Thyroid gland (tissue), 4 donors: ENCODE measurements at regions not wholly inside any gene's neighbourhood (a gene's known extent, or its start where the extent isn't known, plus 50 kb on each side); places are given as distances from the start of the nearest gene placed in this dataset.
"Not testable (repeated sequence)": the region's sequence is repeated elsewhere in the genome, so short reads cannot be mapped to it uniquely, and the experiment has no call there.

ENCODE experiments used
- DNase-seq, 2 donors: peaks; one replicate each; pipeline ENCODE4 v3.0.0-alpha.2; 2019
- H3K27ac ChIP-seq, 3 donors: fragments of 200-600 bp; sonication (generic); 1 replicate in 2 of 3; 2 replicates in 1 of 3; pipeline ENCODE4 v1.5.1; 2016 to 2019; ENCODE audit warnings: mild to moderate bottlenecking in 1 of 3, moderate library complexity in 1 of 3
- H3K27me3 ChIP-seq: fragments of 200-600 bp; sonication (generic); one replicate; pipeline ENCODE4 v1.5.1; 2019
- H3K36me3 ChIP-seq, 2 donors: fragments of 200-600 bp; sonication (generic); one replicate each; pipeline ENCODE4 v1.5.1; 2016 to 2019
- H3K4me1 ChIP-seq, 2 donors: fragments of 200-600 bp; sonication (generic); one replicate each; pipeline ENCODE4 v1.5.1; 2017 to 2019
- H3K4me3 ChIP-seq, 3 donors: fragments of 200-600 bp; sonication (generic); replicated peaks in 1 of 3; 1 replicate in 2 of 3; 2 replicates in 1 of 3; pipeline ENCODE4 v1.5.1; 2016; ENCODE audit warnings: mild to moderate bottlenecking in 1 of 3
- H3K9me3 ChIP-seq: fragments of 200-600 bp; sonication (generic); one replicate; pipeline ENCODE4 v1.5.1; 2017
- CTCF ChIP-seq, 6 experiments: fragments of 200-600 bp in 3 of 6; fragments of 450-650 bp in 3 of 6; sonication (generic) in 3 of 6; IDR thresholded peaks; one replicate each; pipeline ENCODE4 v1.5.1; 2016 to 2019; ENCODE audit warnings: antibody characterized with exemption in 6 of 6, mild to moderate bottlenecking in 2 of 6, inconsistent platforms in 1 of 6, moderate library complexity in 1 of 6
- POLR2A ChIP-seq, 2 donors: fragments of 450-650 bp; IDR thresholded peaks; one replicate each; pipeline ENCODE4 v1.6.1; 2017; ENCODE audit warnings: antibody characterized with exemption in 2 of 2, mild to moderate bottlenecking in 2 of 2, moderate library complexity in 1 of 2
- WGBS, 2 donors: methylation state at CpG; one replicate each; pipeline ENCODE4 v1.1.5; 2017; 5-methylcytosine and 5-hydroxymethylcytosine counted together
- intact Hi-C: fragments of 100-400 bp; cut with DNase I; formaldehyde crosslinking; loops from one replicate; pipeline ENCODE4 v1.15.1; 2023

DNA sequence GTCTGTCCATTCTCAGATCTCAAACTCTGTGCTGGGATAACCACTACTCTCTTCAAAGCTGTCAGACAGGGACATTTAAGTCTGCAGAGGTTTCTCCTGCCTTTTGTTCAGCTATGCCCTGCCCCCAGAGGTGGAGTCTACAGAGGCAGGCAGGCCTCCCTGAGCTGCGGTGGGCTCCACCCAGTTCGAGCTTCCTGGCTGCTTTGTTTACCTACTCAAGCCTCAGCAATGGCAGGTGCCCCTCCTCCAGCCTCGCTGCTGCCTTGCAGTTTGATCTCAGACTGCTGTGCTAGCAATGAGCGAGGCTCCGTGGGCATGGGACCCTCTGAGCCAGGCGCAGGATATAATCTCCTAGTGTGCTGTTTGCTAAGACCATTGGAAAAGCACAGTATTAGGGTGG is 53.1 kb upstream of the HUNK start:
- 89 to 100% methylated on average over 5 to 6 of the region's 6 CpGs for WGBS, 2 donors
- intact Hi-C loops, H3K36me3 ChIP-seq, H3K27me3 ChIP-seq, H3K4me3 ChIP-seq, H3K4me1 ChIP-seq, DNase-seq, H3K27ac ChIP-seq, H3K9me3 ChIP-seq: not testable (repeated sequence)

DNA sequence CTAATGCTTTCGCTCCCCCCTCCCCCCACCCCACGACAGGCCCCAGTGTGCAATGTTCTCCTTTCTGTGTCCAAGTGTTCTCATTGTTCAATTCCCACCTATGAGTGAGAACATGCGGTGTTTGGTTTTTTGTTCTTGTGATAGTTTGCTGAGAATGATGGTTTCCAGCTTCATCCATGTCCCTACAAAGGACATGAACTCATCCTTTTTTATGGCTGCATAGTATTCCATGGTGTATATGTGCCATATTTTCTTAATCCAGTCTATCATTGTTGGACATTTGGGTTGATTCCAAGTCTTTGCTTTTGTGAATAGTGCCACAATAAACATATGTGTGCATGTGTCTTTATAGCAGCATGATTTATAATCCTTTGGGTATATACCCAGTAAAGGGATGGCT is 58.5 kb upstream of the HUNK start:
- H3K9me3 ChIP-seq, H3K27me3 ChIP-seq, intact Hi-C loops, H3K4me3 ChIP-seq, H3K4me1 ChIP-seq, H3K36me3 ChIP-seq, H3K27ac ChIP-seq, DNase-seq: not testable (repeated sequence)
- 90 to 92% methylated on average over 3 of the region's 3 CpGs for WGBS, 2 donors

DNA sequence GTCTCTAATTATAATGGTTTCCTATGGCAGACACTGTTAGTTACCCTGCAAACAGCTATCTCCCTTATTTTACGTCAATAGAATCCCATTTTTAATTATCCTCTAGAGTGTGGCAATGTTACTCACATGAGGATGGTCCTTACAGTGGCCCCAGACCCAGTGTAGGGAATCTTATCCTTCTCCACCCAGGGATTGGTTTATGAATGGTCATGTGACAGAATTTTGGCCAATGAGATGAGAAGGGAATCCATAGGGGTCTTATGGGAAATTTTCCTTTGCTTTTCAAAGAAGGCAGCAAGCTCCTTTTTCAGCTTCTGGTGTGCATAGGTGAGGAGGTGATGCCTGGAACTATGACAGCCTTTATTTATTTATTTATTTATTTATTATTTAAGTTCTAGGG is 59.0 kb upstream of the HUNK start:
- no peak for DNase-seq
- intact Hi-C loops, result no loop called here

GRCh38 chr21:31804008-31804394 is 68.8 kb upstream of the HUNK start:
- Histone ChIP-seq H3K36me3 (no peaks in the 10 kb centered on the region), H3K27me3 (no peaks in the 10 kb centered on the region), H3K9me3 (no peaks in the 10 kb centered on the region), H3K4me1 (no peaks in the 10 kb centered on the region), H3K27ac (no peak overlapping the region), H3K4me3 (no peak overlapping the region)
- WGBS, 2 donors, result 53 to 62% methylated on average over 5 of the region's 5 CpGs
- TF ChIP-seq CTCF (IDR thresholded peaks at IDR 0.05) (no peak), POLR2A (IDR thresholded peaks at IDR 0.05) (no peak)
- intact Hi-C loops, result no loop called here
- DNase-seq, result no peak

More for the DNA sequence above, 59.0 kb upstream of the HUNK start:
- no peaks in the 10 kb centered on the region for H3K9me3 ChIP-seq
- no peaks in the 10 kb centered on the region for H3K36me3 ChIP-seq
- no peak overlapping the region for H3K4me3 ChIP-seq
- no peaks in the 10 kb centered on the region for H3K4me1 ChIP-seq
- H3K27me3 ChIP-seq, result no peaks in the 10 kb centered on the region
- TF ChIP-seq POLR2A (IDR thresholded peaks at IDR 0.05) (no peak), CTCF (IDR thresholded peaks at IDR 0.05) (no peak)
- 95 to 98% methylated on average over 1 of the region's 1 CpG for WGBS, 2 donors
- H3K27ac ChIP-seq, result no peak overlapping the region

GRCh38 chr21:31803039-31804007 is 69.5 kb upstream of the HUNK start:
- Histone ChIP-seq H3K27me3 (no peaks in the 10 kb centered on the region), H3K9me3 (no peaks in the 10 kb centered on the region), H3K36me3 (no peaks in the 10 kb centered on the region), H3K4me1 (peaks cover 5% of the 10 kb centered on the region in 2 donors), H3K27ac (no peak overlapping the region), H3K4me3 (no peak overlapping the region)
- WGBS, 2 donors, result 77 to 78% methylated on average over 20 of the region's 20 CpGs
- no peak for TF ChIP-seq POLR2A (IDR thresholded peaks at IDR 0.05)
- no peak for TF ChIP-seq CTCF (IDR thresholded peaks at IDR 0.05)
- intact Hi-C loops, result no loop called here
- no peak for DNase-seq

DNA sequence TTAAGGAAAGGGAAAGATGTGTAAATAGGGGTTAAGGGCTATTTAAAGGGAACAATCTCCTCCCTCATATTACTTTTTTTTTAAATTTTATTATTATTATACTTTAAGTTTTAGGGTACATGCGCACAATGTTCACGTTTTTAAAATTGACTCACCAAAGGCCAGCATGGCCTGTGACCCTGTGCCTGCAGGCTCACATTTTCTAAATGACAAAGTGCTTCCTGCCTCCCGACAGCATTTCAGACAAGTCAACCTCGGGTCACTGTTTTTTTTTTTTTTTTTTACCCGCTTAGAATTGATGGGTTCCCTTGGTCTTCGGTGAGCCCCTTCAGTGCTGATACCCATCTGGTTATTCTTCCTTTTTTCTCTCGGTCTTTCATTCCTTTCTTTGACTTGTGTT is 70.4 kb upstream of the SCAF4 start:
- Histone ChIP-seq H3K27me3 (no peaks in the 10 kb centered on the region), H3K36me3 (no peaks in the 10 kb centered on the region), H3K4me3 (no peak overlapping the region), H3K4me1 (peaks cover 5% of the 10 kb centered on the region in 2 donors), H3K27ac (no peak overlapping the region), H3K9me3 (no peaks in the 10 kb centered on the region)
- DNase-seq, result no peak
- WGBS, 2 donors, result 59 to 67% methylated on average over 7 of the region's 7 CpGs
- TF ChIP-seq CTCF (IDR thresholded peaks at IDR 0.05), result no peak
- intact Hi-C loops, result no loop called here
